Posterior vena cava (tissue), 2 donors: ENCODE measurements at regions not wholly inside any gene's neighbourhood (a gene's known extent, or its start where the extent isn't known, plus 50 kb on each side); places are given as distances from the start of the nearest gene placed in this dataset.

Experiments
- DNase-seq: peaks from one replicate; pipeline ENCODE4 v3.0.0-alpha.2; 2020; ENCODE audit warnings: low spot score
- intact Hi-C, 2 donors: fragments of 100-400 bp; cut with DNase I; formaldehyde crosslinking; loops; one replicate each; pipeline versions ENCODE4 v1.14.1 to v1.14.2; 2022 to 2023
- donor health status: DM: yes; HTN: yes; CAD: no.
- donor health status: DM: yes; HTN: yes; CAD: no.

GRCh38 chr7:17139081-17139480, 159.4 kb upstream of the AHR start:
- intact Hi-C loops, result no loop called here
- DNase-seq, result no peak

- no peak for DNase-seq
- intact Hi-C loops, result no loop called here
Measured at GRCh38 chr7:17140406-17140805, 158.0 kb upstream of the AHR start.

DNA sequence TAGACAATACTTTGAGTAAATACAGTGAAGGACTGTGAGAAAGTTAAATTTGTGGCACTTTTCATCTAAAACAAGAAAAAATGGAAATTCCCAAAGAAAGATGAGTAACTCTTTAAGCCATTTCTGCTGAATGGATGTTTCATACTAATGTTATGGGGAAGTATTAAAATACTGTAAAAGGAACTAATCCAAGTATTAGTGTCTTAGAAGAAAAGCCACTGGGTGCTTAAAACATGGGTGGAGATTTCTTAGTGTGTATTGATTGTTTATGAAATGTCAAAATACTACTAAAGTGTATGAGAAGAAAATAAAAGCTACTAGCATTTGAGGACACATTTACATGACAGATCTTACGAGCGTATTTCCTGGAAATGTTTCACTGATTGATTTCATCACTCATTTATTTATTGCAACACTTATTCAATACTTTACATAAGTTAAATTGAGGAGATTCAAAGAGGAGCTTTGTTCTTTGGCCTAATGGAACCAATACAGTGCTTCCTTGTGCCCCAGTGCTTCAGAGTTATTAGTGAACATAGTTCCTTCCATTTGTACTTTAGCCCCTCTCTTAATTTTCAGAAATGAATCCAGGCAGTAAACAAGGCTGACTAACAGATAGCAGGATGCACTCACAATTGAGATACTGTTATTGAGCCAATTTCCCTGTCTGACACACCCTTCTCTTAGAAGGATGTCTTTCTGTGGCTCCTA, 155.5 kb upstream of the AHR start:
- DNase-seq, result no peak
- intact Hi-C loops, result no loop called here

- intact Hi-C loops, result no loop called here
- no peak for DNase-seq
Measured at GRCh38 chr7:17144322-17144721, 154.1 kb upstream of the AHR start.

GRCh38 chr7:17146621-17147020, 151.8 kb upstream of the AHR start:
- DNase-seq, result no peak
- intact Hi-C loops, result no loop called here

- intact Hi-C loops, result no loop called here
Measured at GRCh38 chr7:17147409-17147808, 151.0 kb upstream of the AHR start.

GRCh38 chr7:17150018-17150417, 148.4 kb upstream of the AHR start:
- DNase-seq, result no peak
- intact Hi-C loops, result no loop called here

More at GRCh38 chr7:17147409-17147808, 151.0 kb upstream of the AHR start:
- no peak for DNase-seq

- no peak for DNase-seq
Measured at GRCh38 chr7:17152721-17153120, 145.7 kb upstream of the AHR start.

DNA sequence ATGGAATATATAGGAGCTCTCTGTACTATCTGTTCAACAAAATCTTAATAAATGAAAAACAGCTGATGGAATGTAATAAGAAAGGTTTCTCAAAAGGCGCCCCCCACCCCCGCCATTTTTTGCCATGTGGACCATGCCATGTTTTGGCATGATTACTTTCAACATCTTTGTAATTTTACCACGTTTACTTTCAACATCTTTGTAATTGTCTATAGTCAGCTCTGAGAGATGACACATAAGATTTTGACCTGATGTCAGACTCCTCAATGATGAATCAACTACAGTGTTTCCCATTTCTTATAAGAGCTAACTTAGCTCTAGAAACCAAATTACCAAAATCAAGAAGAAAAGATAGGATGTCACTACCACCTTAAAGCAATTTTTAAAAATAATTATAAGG, 144.9 kb upstream of the AHR start:
- DNase-seq, result no peak
- intact Hi-C loops, result no loop called here

More at GRCh38 chr7:17152721-17153120, 145.7 kb upstream of the AHR start:
- intact Hi-C loops, result no loop called here

- DNase-seq, result no peak
- intact Hi-C loops, result no loop called here
Measured at GRCh38 chr7:17155529-17155928, 142.9 kb upstream of the AHR start.

DNA sequence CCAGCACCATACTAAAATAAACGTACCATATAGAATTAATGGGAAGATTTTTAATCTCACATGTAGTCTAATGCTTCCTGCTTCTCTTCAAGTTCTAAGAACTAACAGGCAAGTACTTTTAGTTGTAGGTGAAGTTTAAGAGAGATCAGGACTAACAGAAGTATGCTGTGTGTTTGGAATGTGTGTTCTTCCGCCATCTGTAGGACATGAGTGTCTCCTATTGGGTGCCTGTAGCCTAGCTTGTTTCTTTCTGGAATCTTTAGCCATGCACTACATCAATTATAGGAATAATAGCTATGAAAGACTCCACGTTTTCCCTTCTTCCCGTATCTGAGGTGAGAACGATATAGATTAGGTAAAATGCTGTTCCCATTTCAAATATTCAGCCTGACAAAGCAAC, 140.2 kb upstream of the AHR start:
- intact Hi-C loops, result no loop called here
- DNase-seq, result no peak

- intact Hi-C loops, result no loop called here
- DNase-seq, result no peak
Measured at GRCh38 chr7:17159500-17160037, 138.9 kb upstream of the AHR start.

DNA sequence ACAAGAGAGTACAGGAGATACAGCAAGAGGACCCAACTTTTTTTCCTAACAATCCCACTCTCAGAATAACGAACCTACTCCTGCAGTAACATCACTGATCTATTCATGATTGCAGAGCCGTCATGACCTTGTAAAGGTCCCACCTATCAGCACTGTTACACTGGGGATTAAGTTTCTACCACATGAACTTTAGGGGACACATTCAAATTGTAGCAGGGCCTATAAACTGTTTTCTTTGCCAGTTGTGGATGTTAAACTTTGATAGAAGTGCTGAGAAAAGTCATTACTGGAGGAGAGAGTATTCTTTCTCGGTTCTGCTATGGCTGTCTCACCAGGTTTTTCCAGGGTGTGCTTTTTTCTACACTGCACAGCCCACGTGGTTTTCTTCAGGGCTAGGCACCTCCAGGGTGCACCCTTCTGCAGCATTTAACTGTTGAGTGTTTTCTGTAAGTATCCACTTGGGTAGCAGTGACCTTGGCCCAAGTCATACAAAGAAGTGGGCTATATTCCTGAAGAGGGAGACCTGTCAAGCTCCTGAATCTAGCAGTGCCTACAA, 131.6 kb upstream of the AHR start:
- DNase-seq, result no peak
- intact Hi-C loops, result no loop called here

DNA sequence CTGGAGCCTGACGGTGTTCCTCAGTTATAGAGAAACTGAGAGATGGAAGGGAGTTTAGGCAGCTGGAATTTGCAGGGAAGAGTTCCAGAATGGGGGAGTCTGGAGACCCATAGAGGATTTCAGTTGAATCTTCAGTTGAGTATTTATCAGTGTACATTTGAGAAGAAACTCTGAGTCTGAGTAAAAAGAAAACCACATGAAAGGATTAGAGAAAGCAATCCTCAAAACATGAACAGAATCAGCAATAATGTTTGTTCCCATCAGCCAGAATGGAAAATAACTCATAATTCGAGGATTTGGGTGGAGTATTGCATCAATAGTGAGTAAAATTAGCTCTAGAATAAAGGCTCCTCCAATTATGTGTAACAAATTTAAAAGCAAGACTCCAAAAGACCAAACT, 130.0 kb upstream of the AHR start:
- DNase-seq, result no peak
- intact Hi-C loops, result no loop called here

GRCh38 chr7:17171427-17171826, 127.0 kb upstream of the AHR start:
- intact Hi-C loops, result no loop called here
- DNase-seq, result no peak

- DNase-seq, result no peak
- intact Hi-C loops, result no loop called here
Measured at GRCh38 chr7:17176371-17177032, 122.0 kb upstream of the AHR start.

DNA sequence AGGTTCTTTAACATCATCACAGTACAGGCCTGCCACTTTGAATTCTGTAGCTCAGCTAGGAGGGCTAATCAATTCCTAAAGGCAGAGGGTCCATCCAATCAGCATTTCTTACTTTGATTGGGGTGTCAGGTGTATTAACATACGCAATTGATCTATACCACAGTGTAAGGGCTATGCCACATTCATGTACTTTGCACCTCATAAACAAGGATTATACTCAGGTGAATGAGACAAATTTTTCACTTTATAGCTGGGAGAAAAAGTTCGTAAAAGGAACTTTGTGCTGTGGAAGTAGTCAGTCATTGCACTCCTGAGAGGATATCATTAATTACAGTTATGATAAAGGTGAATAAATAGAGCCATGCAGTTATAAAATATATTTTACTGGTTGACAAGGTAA, 119.9 kb upstream of the AHR start:
- DNase-seq, result no peak
- intact Hi-C loops, result no loop called here

- no peak for DNase-seq
- intact Hi-C loops, result no loop called here
Measured at GRCh38 chr7:17181482-17181881, 117.0 kb upstream of the AHR start.

DNA sequence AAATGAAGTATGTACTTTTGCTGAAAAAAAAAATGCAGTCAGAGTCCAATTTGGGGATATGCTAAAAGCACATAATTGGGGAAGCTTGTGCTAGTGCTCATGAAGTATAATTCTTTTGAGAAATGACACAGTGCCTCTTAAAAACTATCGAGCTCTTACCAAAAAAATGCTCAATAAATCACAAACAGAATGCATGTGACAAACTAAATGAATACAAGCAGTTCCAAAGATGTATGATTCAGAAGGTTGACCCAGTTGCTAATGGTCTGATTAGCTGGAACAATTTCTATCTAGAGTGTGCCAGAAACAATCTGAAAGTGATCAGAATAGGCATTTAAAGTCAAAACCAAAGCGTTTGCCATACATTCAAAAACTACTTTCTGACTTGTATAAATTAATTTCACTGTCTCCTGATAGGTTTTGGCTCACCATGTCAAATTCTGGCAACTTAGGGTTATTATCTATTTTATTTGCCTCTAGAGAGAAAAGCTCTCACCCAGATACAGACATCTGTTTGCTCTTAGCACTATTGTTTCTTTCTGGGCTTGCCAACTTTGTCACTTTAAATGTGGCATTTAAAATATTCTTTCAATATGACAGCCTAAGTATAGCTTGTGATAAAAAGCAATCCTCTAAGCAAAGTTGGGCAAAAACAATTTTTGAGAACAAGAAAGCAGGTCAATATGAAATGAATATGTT, 114.7 kb upstream of the AHR start:
- intact Hi-C loops, result no loop called here
- DNase-seq, result no peak
